ENCODE measurements at regions not wholly inside any gene's neighbourhood (a gene's known extent, or its start where the extent isn't known, plus 50 kb on each side); places are given as distances from the start of the nearest gene placed in this dataset.

DNA sequence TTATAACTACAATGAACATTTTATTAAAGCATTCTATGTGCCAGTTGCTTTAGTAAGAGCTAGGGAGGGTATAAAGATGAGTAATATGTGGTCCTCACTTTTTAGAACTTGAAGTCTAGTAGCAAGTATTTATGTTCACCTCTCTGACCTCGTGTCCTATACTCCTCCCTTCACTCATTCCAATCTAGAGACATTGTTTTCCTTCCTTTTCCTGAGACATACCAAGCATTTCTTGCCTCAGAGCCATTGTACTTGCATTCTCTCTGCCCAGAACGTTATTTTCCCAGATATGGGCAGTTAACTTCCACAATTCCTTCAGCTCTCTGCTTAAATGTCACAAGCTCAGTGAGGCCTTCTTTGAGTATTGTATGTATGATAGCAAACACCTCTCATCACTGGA, 408.6 kb downstream of the PDCD6IP start:
- no peaks in the 10 kb centered on the region for H3K27me3 ChIP-seq (ENCODE audit: control insufficient read depth, insufficient read depth, low read length)
- no peaks in the 10 kb centered on the region for H3K36me3 ChIP-seq (ENCODE audit: control insufficient read depth, insufficient read depth, low read length)
- DNase-seq (ENCODE audit: low read depth): no peak
- TF ChIP-seq, protein P1, sequence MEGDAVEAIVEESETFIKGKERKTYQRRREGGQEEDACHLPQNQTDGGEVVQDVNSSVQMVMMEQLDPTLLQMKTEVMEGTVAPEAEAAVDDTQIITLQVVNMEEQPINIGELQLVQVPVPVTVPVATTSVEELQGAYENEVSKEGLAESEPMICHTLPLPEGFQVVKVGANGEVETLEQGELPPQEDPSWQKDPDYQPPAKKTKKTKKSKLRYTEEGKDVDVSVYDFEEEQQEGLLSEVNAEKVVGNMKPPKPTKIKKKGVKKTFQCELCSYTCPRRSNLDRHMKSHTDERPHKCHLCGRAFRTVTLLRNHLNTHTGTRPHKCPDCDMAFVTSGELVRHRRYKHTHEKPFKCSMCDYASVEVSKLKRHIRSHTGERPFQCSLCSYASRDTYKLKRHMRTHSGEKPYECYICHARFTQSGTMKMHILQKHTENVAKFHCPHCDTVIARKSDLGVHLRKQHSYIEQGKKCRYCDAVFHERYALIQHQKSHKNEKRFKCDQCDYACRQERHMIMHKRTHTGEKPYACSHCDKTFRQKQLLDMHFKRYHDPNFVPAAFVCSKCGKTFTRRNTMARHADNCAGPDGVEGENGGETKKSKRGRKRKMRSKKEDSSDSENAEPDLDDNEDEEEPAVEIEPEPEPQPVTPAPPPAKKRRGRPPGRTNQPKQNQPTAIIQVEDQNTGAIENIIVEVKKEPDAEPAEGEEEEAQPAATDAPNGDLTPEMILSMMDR (IDR thresholded peaks at IDR 0.05; ENCODE audit: insufficient read depth, low read depth, low read length): no peak
- ChIA-PET CTCF (no interaction called here), POLR2A (no interaction called here)
- no peak overlapping the region for H3K4me3 ChIP-seq (ENCODE audit: low read depth, low read length)

DNA sequence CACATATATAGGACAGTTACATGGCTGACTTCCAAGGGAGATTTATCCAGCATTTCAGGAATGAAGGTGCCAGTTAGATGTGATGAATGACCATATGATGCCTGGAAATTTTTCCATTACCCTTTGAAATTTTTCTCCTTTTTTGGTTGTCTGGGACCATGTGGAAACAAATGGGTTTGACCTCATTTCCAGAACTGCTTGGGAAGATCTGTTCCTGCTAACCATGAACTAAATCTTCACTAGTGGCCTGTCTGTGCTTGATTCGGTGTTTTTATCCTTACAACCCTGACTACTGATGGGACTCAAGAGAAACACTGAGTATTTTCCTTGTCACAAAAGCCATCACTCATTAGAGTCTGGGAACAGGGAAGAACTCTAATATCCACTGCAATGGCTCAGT, 409.4 kb downstream of the PDCD6IP start:
- H3K27me3 ChIP-seq (ENCODE audit: control insufficient read depth, insufficient read depth, low read length): no peaks in the 10 kb centered on the region
- POLR2A ChIA-PET: no interaction called here
- CTCF ChIA-PET: no interaction called here
- TF ChIP-seq, protein P1 (IDR thresholded peaks at IDR 0.05; ENCODE audit: insufficient read depth, low read depth, low read length): no peak
- DNase-seq (ENCODE audit: low read depth): no peak
- no peak overlapping the region for H3K4me3 ChIP-seq (ENCODE audit: low read depth, low read length)
- H3K36me3 ChIP-seq (ENCODE audit: control insufficient read depth, insufficient read depth, low read length): no peaks in the 10 kb centered on the region

DNA sequence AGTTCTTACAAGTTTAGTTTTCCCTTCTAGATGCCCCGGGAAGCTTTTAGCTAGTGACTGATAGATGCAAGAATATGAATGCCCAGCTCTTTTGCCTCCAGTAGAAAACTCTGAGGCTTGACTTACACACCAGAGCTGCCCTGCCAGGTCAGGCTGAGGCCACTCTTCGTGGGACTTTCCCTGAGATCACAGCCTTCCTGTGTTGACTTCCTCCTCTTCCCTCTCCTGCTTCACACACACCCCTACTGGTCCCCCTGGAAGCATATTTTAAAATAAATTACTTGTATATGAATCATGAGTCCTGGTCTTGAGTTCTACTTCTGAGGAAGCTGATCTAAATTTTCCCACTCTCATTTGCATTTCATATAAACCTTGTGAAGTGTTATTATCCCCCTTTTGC, 413.7 kb downstream of the PDCD6IP start:
- CTCF ChIA-PET: no interaction called here
- TF ChIP-seq, protein P1 (IDR thresholded peaks at IDR 0.05; ENCODE audit: insufficient read depth, low read depth, low read length): no peak
- no peak for DNase-seq (ENCODE audit: low read depth)
- Histone ChIP-seq H3K36me3 (ENCODE audit: control insufficient read depth, insufficient read depth, low read length) (no peaks in the 10 kb centered on the region), H3K4me3 (ENCODE audit: low read depth, low read length) (no peak overlapping the region), H3K27me3 (ENCODE audit: control insufficient read depth, insufficient read depth, low read length) (no peaks in the 10 kb centered on the region)
- POLR2A ChIA-PET: no interaction called here

DNA sequence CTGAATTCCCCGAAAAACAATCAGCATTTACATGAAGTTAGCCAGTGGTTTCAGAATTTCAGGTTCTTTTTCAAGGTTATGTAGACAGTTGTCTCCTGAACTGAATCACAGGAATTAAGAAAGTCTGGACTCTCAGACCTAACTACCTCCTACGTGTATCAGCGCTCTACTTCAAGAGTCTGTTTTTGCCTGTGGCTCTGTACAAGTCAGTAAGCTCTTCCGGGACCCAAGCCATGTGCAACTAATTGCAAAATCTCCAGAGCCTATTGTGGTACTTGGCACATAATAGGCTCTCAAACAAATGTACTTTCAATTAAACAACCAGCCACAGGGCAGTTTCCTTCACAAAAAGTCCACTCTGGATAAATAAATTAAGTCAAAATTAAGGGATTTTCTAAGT, 414.2 kb downstream of the PDCD6IP start:
- H3K27me3 ChIP-seq (ENCODE audit: control insufficient read depth, insufficient read depth, low read length): no peaks in the 10 kb centered on the region
- H3K4me3 ChIP-seq (ENCODE audit: low read depth, low read length): no peak overlapping the region
- no peaks in the 10 kb centered on the region for H3K36me3 ChIP-seq (ENCODE audit: control insufficient read depth, insufficient read depth, low read length)
- no peak for DNase-seq (ENCODE audit: low read depth)
- CTCF ChIA-PET: no interaction called here
- POLR2A ChIA-PET: no interaction called here
- TF ChIP-seq, protein P1 (IDR thresholded peaks at IDR 0.05; ENCODE audit: insufficient read depth, low read depth, low read length): no peak

DNA sequence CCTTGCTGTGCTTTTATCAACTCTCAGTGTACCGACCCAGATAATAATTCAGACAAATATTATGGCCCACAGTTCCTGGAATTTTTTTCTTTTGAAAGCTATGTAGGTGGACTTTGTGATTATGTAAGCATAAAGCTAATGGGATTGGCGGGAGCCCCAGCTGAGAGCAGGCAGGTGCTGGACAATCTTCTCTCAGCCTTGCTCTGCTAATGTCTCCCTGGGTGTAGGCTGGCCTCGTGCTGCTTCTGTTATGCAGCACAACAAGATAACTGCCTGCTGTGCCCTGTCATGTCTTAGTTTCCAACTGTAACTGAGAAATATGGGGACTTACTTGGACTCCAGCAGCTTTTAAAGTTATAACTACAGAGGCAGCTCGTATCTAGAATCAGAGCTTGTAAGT, 415.0 kb downstream of the PDCD6IP start:
- POLR2A ChIA-PET: no interaction called here
- Histone ChIP-seq H3K27me3 (ENCODE audit: control insufficient read depth, insufficient read depth, low read length) (no peaks in the 10 kb centered on the region), H3K36me3 (ENCODE audit: control insufficient read depth, insufficient read depth, low read length) (no peaks in the 10 kb centered on the region), H3K4me3 (ENCODE audit: low read depth, low read length) (no peak overlapping the region)
- DNase-seq (ENCODE audit: low read depth): no peak
- TF ChIP-seq, protein P1 (IDR thresholded peaks at IDR 0.05; ENCODE audit: insufficient read depth, low read depth, low read length): no peak
- CTCF ChIA-PET: interaction anchor here (0.9 kb wide), 1 partner anchor 10 kb away, joined by 3 read pairs; no protein-coding TSS in a partner anchor

Data from BJ (cell line).